ENCODE measurements at regions not wholly inside any gene's neighbourhood (a gene's known extent, or its start where the extent isn't known, plus 50 kb on each side); places are given as distances from the start of the nearest gene placed in this dataset.

GRCh38 chr1:201749059-201749690, 79.8 kb upstream of the IPO9 start:
- no peak for DNase-seq (ENCODE audit: low read depth)

DNA sequence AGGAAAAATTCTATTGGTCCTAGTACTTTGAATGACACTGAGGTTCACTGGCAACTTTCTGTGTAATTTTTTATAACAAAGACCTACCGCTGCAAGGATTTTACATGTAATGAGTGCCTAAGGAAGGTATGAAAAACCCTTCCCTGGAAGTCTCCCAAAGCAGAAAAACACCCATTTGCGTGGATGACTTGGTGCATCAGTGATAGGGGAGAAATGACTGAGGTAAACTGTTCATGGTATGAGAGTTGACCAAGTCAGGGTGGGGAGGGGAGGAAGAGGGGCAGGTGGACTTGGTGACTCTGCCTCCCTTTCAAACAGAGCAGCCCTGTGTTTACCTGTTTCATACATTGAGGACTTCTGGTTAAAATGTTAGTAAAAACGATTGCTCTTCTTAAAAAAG, 78.8 kb upstream of the IPO9 start:
- no peak for DNase-seq (ENCODE audit: low read depth)

GRCh38 chr1:201750934-201751333, 78.0 kb upstream of the IPO9 start:
- DNase-seq (ENCODE audit: low read depth) = no peak

DNA sequence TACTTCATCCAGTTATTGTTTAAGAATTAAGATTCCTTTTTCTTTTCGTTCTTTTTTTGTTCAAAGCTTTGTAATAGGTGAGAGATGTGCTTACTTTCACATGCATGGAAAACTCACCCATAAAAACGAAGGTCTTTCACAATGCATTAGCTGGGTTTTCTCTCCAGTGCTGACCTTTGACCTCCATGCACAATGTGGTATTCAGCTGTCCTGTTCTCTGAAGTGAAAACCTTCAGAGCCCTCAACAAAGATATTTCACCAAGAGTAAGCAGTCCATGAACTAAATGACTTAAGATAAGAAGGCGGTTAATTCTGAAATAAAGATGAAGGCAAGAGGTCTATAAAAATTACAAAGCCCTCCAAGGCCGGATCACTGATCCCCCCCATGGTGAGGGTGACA, 77.1 kb upstream of the IPO9 start:
- DNase-seq (ENCODE audit: low read depth) = no peak

DNA sequence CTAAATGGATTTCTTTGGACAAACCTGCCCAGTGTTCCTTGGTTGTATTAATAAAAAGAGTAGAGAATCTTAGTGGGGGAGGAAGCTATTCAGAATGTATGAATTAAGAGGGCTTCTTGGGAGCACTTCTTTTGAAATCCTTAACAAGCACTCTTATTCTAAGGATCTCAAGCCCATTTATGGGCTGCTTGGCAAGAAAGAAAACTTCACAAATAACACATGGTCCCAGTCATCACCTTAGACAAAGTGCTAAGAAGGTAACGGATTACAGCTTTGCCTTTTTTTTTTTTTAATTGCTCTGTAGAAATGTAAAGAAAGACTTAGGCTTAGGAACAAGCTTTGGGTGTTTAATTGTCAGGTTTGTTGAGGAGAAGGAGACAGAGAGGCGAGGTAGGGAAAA, 76.6 kb upstream of the IPO9 start:
- no peak for DNase-seq (ENCODE audit: low read depth)

DNA sequence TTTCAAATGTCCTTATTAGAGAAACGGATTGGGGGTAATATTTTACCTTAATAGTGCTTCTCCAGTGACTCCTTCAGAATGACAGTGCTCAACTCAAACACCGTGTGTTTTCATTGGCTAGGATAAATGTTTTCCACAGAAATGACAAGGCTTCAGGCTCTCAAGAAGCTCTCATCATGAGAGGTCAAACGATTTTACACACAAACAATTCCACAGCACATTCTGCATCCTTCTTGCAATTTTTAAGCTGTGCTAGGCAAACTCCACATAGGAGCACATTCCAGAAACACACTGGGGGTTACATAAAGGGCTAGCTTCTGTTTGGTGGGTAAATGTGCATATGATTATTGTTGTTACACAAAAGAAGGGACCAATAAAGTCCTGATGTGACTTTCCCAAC, 75.5 kb upstream of the IPO9 start:
- DNase-seq (ENCODE audit: low read depth) = no peak

DNA sequence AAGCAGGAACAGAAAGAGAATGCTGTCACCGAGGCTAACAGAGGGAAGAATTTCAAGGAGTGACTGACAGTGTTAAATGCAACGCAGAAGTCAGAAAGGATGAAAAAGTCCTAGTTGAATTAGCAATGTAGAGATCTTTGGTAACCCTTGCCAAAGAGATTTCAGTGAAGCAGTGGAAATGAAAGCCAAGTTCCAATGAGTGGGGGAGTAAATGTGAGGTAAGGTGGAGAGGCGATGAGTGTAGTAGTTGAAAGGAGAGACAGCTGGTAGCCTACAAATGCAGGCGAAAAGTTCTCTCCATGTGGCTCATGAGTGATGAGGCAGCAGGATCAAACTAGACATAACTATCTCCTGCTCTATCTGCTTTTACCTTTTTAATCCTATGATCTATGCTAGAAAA, 74.6 kb upstream of the IPO9 start:
- no peak for DNase-seq (ENCODE audit: low read depth)

DNA sequence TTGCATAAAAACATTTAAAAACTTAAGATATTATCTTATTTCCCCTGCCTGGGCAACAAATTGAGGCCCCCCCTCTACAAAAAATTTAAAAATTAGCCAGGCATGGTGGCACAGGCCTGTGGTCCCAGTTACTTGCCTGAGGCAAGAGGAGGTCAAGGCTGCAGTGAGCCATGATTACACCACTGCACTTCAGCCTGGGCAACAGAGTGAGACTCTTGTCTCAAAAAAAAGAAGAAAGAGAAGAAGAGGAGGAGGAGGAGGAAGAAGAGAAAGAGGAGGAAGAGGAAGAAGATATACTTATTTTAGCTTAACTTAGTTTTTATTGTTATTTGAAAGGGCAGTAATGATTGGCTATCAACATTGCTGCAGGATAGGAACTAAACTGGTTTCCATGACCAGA, 73.8 kb upstream of the IPO9 start:
- DNase-seq (ENCODE audit: low read depth) = no peak

- DNase-seq (ENCODE audit: low read depth) = no peak
These were observed 72.6 kb upstream of the IPO9 start for GRCh38 chr1:201756406-201756805.

GRCh38 chr1:201758499-201759050, 70.4 kb upstream of the IPO9 start:
- DNase-seq (ENCODE audit: low read depth) = no peak

DNA sequence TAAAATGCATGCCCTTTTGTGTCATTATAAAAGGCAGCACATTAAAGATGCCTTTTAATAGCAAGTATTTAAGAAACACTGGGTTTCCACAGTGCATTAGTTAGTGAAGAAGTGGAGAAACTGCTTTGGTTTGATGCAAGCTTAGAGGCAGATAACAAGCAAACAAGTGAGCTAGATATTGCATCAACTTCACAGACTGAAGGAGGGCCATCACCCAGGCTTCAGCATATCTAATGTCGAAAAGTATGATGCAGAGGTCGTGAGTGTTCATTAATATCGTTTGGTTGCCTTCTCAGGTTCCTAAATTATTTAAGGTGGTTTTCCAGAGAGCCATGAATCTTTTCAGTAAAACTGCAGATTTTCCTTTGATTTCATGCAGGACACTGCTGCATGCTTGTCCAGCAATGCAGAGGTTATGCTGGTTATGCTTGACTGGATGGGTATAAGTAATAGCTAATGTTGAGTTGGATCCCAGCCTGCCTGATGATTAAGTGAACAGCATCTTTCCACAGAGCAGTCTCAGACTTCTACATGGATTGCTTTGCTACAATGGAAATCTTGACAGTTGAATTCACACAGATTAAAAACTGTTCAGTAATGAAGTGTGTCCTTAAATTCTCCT, 69.7 kb upstream of the IPO9 start:
- DNase-seq (ENCODE audit: low read depth) = no peak

DNA sequence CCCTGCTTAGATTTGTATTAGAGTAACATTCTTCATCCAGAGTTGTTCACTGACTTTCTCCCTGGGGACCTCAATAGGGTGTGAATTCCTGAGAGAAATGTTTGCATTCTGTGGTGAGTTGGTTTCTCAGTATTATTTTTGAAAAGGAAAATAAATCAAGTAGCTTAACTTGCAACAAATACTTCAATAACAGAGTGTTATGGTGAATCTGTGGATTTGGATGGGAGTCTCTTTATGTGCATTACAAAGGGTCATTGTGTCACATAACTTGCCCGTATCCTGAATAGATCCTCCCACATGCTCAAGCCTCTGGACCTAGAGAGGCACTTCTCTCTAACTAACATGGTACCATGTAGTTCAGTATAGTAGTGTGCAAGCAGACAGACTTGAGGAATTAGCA, 68.4 kb upstream of the IPO9 start:
- no peak for DNase-seq (ENCODE audit: low read depth)

- DNase-seq (ENCODE audit: low read depth) = no peak
These were observed 67.8 kb upstream of the IPO9 start for GRCh38 chr1:201761178-201761577.

GRCh38 chr1:201761871-201762270, 67.1 kb upstream of the IPO9 start:
- DNase-seq (ENCODE audit: low read depth) = no peak

- no peak for DNase-seq (ENCODE audit: low read depth)
These were observed 66.6 kb upstream of the IPO9 start for GRCh38 chr1:201762381-201762780.

DNA sequence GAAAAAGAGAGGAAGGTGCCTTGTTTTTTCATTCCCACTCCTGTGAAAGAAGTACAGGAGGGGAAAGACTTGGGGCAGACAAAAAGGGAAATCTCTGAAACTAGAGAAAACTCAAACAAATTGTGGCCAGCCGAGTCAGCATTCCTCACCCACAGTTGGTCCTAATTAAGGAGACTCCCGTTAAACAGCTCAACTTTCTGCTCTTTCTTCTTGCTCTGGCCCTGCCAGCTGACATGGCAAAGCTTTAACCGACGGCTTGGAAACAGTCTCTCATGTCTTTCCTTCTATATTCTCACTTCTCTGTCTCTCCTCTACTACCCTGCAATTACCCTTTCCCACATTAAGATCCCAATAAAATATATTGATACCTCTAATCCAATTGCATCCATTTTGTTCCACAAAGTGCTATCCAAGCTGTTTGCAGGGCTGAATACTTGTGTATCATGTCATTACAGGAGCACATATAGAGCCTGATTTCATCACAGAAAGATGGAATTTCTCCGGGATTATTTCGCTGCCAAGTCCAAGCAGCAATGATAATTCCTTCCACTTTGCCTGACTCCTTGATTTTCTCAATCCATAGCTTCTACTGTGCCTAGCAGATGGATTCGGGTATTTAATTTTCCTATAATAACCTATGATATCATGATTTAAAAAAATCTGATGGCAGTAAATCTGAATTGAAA, 65.4 kb upstream of the IPO9 start:
- no peak for DNase-seq (ENCODE audit: low read depth)

DNA sequence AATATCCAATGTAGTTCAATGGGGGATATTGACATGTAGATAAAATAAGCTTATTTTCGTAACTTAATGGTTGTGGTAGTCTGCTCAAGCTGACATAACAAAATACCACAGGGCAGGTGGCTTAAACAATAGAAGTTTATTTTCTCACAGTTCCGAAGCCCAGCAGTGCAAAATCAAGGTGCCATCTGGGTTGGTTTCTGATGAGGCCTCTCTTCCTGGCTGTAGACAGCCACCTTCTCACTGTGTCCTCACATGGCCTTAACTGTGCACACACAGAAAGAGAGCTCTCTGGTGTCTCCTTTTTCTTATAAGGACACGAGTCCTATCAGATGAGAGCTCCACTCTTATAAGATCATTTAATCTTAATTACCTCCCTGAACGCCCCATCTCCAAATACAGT, 64.8 kb upstream of the IPO9 start:
- DNase-seq (ENCODE audit: low read depth) = no peak

DNA sequence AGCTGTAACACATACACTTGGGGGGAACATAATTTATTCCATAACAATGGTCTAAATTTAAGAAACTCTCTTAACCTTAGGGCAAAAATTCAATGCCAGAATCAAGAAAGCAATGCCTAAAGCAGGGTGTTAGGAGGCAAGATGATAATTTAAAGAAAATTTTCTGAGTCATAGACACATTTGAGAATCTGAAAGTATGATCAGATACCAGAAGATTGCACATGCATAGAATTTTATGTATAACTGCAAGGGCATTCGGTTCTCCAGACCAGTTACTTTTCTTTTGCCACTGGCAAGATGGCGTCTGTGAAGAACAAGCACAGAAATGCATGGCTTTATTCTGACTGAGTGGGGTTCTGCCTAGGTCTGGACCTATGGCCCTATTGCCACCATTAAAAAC, 64.4 kb upstream of the IPO9 start:
- DNase-seq (ENCODE audit: low read depth) = no peak

DNA sequence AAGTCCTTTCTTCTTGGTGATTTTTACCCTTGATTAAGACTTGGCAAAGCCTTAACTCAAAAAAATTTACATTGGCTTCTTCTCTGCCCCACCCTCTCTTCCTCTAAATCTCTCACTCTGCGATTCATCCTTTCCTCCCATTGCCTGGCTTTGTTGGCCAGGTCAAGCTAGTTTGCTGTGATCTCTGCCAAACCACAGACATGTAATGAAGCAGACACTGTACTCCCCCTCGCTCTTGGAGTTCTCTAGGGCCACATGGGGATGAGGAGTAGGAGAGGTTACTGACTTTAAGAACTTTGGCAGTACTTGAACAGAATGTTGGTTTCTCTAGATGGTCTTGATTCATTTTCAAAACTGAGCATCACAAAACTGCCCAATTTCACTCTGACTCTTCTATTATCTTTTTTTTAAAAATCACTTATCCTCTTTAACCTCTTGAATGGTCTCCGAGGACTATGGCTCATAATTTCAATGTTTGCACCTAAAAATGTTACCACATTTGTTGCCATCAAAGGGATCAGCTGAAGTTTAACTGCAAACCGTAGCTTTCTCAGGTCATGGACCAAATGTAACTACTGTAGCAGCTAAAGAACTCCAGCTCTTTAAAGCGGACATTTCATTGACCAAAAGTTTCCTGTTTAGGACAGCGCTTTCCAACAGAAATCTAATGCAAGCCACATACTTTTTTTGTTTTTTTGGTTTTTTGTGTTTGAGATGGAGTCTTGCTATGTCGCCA, 62.7 kb upstream of the IPO9 start:
- no peak for DNase-seq (ENCODE audit: low read depth)

DNA sequence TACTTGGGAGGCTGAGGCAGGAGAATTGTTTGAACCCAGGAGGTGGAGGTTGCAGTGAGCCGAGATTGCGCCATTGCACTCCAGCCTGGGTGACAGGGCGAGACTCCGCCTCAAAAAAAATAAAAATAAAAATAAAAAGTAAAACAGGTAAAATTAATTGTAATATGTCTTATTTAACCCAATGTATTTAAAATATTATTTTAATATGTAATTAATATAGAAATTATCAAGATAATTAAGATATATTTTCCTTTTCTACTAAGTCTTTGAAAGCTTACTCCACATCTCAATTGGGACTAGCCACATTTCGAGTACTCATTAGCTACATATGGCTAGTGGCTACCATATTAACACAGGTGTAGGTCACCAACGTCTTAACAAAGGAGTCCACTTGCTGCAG, 61.6 kb upstream of the IPO9 start:
- no peak for DNase-seq (ENCODE audit: low read depth)

- no peak for DNase-seq (ENCODE audit: low read depth)
These were observed 59.9 kb upstream of the IPO9 start for GRCh38 chr1:201769072-201769471.

GRCh38 chr1:201769966-201770365, 59.0 kb upstream of the IPO9 start:
- no peak for DNase-seq (ENCODE audit: low read depth)

DNA sequence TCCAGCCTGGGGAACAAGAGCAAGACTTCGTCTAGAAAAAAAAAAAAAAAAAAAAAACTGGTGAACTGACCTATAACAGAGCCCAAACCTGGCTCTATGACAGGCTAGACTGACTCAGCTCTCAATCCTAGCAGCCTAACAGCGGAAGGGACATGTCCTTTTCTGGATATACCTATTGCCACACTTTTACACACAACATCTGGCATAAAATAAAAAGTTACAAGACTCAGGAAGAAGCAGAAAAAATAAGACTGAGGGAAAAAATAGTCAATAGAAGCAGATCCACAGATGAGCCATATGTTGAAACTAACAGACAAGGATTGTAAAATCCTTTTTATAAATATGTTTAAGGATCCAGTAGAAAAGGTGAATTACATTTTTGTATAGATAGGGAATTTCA, 57.5 kb upstream of the IPO9 start:
- no peak for DNase-seq (ENCODE audit: low read depth)
